ENCODE measurements at regions not wholly inside any gene's neighbourhood (a gene's known extent, or its start where the extent isn't known, plus 50 kb on each side); places are given as distances from the start of the nearest gene placed in this dataset.

DNA sequence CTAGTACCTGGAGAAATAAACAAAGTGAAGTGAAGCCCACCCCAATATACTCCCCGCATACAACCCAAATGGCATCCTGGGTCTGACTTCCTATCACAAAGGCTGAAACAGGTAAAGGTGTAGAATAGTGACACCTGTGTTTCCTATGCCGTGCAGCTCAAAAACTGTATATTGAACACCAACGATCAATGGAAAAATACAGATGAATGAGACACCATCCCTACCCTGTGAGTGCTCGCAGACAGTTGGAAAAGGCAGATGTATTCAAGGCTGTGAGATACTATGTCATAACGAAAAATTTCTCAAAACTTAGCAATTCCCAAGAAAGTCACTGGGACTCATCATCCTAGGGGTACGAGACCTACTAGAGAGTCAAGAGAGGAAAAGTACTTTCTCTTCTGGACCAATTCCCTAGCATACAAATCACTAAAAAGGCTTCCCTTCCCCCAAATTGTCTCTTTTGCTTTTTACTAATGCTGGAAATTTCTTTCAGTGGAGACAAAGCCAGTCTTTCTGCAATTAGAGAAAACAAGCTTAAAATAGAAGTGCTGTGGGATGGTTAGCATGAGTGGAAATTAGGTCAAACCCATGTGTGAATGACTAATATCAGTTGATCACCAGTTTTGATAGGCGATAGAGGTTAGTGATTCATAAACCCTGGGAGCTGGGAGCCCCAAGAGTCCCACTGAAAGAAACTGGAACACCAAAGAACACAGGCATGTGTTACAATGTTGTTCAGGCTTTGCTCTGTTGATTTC is 249.7 kb downstream of the SPTSSA start:
- no peak for DNase-seq

DNA sequence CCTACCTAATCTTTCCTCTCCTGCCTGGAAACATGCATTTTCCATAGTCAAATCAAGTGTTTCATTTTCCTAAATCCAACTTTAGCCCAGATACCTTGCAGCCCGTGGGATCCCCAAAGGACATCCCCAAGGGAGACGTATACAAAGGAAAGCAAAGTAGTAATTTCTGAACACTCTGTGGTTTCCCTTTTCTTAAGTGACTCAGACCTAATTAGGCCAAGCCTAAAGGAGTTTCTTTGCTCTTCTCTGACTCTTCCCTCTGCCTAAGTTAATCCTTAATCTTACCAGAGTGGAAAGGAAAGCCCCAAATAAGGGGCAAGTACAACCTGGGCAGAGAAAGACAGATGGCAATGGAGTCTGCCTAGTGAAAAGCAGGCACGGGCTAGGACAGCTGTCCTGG is 250.3 kb downstream of the SPTSSA start:
- DNase-seq, result no peak

DNA sequence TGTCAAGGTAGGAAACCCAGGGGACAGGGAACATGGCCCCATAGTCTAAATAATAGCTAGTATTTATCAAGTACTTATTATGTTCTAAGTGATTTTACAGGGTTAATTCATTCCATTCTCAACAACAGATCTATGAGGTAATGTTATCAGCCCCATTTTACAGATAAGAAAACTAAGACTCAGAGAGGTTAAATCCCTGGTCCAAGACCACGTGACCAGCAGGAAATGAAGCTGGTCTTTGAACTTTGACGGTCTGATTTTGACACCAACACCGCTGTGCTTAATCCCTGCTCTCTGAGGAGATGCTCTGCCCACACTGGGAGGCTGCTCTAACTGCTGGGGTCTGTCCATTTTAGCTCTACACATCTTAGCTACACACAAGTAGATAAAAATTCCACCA is 253.5 kb downstream of the SPTSSA start:
- no peak for DNase-seq

DNA sequence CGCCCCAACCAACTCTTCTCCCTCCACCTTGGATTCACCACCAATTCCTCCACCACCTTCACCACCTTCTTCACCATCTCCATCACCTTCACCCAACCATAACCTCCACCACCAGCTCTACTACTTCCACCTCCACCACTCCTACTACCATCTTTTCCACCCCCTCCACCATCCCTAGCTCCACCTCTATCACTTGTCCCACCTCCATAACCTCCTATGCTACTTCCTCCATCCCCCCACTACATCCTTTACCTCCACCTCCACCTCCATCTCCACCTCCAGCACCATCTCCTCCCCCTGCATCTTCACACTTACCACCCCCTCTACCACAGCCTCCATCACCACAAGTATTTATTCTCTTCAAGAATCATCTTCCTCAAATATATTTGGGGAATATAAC is 254.9 kb upstream of the EGLN3 start:
- no peak for DNase-seq

DNA sequence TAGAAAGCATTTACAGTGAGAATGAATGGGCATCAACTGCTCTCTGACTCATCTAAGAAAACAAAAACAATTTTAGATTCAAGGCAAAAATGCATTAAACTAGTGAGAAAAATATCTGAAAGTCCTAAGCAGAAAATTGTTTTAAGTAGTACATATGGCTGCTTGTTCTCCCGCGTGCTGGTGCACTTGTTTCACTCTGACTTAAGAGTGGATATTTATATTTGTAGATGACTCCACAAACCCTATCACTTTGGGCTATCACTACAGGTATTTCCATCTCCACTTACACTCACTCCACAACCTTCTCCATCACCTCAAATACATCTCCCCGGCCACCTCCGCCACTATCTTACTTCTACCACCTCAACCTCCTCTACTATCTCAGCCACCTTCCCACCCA is 253.9 kb upstream of the EGLN3 start:
- no peak for DNase-seq

DNA sequence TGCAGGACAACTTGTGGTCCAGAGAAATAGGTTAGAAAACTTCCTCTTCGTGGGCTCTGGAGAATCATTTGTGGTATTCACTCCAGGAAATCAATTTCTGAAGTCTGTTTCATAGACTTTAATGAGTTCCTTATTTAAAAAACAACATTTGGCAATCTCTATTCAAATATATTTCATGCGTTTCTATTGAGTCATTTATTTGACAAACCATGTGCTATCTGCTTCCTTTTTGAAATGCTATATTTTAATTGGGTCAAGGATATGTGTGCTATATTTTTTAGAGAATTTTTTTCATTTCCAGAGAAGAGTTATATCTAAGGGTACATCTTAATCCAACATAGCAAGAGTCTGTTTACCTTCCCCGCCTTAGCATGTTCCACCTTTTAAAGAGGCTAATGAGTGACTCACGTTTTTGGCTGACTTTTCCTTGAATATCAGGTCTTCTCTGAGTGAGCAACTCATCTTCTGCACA is 252.4 kb upstream of the EGLN3 start:
- DNase-seq, result no peak

DNA sequence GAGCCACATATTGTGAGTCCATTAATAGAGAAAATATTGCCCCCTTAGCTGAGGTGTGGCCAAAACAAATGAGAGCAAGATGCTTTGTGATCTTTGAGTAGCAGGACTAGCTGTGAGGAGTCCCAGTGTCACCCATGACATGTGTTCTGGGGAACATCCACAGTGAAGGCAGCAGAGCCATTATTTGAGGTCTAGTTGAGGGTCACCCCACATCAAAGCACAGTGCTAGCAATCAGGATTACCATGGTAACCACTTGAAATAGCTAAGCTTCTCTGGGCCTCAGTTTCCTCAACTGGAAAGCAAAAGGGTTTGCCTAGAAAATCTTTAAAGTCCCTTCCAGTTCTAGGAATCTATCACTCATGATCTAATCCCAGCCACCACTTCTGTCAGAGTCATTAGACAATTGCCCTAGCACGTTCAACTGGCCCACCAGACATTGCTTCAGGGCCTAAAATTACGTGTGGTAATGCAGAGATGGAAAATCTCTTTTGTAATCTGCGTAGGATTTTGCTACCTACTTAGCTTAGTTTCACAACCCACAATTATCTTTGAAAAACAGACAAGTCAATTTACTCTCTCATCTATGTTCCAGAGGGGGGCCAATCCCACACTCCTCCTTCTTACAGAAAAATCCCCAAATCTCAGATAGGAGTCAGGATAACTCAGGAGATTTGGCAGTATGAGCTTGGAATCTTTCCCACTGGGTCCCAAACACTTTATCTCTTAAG is 251.2 kb upstream of the EGLN3 start:
- no peak for DNase-seq

DNA sequence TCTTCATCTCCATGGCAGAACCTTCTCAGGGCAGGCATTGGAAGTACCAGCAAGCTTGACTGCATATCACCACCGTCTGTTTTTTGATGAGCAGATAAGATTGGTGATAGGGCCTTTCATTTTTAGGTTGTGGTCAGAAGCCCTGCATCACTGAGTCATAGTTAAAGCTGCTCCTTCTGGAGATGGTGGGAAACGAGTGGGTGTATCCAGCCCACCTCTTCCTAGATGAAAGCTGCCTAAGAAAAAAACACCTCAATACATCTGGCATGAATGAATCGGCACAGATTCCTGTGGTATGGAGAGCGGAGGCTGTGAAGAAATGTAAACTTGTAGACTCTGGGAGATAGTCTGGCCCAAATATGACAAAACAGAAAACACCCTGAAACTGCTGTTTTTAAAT is 248.7 kb upstream of the EGLN3 start:
- DNase-seq, result no peak

DNA sequence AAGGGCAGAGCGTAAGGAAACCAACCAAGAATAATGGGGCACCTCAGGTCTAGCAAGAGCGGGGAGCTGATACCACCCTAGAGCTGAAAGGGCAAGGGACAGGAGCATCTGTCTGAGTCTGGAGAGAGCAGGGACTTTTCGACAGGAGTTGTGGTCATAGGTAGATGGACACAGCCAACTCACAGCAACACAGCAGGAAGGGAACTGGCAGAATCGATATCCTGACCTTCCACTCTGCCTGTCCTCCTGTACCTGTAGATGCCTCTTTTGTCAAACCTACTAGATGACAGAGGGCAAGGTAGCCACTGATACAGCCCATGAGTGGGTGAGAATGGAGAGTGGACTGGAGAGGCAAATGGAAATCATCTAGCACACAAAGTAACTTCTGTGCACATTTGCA is 247.2 kb upstream of the EGLN3 start:
- DNase-seq, result no peak

DNA sequence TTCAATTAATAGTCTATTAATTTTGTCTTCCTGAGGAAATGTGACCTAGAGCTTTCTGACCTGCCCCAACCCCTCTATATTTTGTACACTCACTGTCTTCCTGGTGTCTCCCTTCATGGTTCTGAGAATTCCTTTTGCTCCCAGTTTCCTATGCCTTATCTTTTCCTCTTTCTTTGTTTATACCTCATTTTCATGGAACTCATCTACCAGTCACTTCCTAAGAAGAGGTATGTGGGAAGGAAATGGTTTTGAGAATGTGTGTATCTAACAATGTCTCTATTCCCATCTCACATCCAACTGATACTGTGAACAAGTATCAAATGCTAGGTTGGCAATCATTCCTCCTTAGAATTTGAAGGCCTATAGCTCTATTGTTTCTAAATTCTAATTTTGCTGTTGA is 245.1 kb upstream of the EGLN3 start:
- no peak for DNase-seq

DNA sequence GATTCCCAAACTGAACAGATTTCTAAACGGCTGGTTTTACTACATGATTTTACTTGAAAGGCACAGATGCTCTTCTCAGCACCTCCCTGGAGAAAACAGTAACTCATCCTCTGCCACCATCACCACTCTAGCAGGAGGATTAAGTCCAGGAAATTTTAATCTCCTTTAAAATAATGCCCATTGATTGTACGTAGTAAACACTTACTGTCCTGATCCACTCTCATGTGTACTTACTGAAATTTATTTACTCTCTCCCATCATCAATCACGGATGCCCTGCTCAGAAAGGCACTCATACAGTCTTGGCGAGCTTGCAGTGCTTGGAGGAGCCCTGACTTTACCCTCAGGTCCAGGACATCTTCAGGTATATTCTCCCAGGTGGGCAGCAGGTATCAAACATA is 239.8 kb upstream of the EGLN3 start:
- DNase-seq, result no peak

DNA sequence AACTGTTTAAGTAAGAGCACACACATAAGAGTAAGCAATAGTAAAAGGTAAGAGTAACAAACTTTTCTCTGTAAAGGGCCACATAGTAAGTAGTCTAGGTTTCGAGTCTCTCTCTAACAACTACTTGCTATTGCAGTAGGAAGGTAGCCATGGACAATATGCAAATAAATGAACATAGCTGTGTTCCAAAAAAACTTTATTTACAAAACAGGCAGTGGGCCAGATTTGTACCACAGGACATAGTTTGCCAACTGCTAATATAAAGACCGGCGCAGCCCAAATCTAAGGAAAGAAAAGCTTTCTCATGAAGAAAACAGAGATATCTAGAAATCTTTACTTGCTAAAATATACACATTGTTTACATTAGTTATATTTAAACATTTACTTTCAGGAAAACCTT is 239.0 kb upstream of the EGLN3 start:
- no peak for DNase-seq

DNA sequence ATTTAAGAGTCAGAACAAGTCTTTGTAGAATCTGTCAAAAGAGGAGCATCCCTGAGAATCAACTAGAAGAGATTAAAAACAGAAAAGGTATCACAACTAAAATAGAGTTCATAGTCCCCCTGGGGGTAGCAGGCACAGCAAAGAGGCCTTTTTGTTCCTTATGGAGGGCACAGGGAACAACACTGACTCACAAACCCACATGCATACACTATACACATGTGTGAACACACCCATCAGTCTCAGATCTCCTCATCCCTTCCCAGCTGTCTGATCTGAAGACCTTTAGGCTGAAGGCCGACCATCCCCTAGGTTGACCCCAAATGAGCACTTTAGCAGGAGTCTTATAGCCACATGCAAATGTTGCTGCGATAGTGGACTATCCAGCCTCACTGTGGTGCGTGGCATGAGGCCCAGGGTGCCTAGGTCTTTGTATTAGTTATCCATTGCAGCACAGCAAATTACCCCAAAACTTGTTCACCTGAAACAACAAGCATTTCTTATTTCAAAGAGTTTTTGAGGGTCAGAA is 236.7 kb upstream of the EGLN3 start:
- DNase-seq, result no peak

DNA sequence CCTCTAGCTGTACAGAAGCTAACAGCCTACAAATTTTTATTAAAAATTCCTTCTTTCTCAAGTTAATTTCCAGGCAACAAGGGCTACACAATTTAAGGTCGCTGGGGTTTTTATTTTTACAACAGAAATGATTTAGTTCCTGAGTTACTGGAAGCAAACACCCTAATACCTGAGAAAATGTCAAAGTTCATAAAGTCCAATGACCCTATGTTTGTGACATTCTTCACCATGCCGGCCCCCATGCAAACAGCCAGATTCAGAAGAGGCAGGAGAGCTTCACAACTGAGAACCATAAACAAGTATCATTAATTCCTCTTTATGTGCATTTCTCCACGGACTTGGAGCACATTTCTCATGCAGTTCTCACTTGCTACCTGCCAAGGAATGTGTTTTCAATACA is 236.2 kb upstream of the EGLN3 start:
- DNase-seq, result no peak

DNA sequence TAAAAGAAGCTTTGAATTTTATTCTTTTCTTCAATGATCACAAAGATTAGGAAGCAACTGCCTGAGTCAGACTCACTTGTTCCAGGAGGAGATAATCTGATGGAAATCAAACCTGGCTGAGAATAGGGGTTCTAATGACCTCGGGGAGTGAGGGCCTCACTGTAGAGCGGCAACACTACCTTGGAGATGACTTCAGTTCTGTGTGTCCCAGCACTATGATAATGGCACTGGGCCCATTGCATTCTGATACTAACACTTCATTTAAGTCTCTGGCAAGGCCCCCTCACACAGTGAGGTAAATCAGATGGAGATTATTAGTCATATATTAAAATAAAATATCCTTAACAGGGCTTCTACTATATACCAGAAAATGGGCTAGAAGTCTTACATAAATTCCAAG is 233.3 kb upstream of the EGLN3 start:
- DNase-seq, result no peak

DNA sequence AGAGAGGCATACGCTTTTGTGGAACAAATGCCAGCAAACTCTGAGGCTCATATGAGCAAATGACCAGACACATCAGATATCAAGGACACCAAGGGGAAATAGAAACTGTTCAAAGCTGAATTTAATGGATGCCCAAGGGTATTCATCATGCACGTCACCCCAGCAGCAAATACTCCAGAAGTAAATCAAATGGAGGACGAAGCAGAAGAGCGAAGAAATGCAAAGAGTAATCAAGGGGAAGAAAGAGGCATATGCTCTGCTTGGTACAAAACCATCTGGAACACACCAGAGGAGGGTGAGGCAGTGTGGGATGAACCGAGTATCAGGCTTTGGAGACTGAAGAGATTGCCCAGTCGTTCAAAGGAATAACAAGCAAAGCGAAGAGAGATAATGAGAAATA is 232.6 kb upstream of the EGLN3 start:
- DNase-seq, result no peak

DNA sequence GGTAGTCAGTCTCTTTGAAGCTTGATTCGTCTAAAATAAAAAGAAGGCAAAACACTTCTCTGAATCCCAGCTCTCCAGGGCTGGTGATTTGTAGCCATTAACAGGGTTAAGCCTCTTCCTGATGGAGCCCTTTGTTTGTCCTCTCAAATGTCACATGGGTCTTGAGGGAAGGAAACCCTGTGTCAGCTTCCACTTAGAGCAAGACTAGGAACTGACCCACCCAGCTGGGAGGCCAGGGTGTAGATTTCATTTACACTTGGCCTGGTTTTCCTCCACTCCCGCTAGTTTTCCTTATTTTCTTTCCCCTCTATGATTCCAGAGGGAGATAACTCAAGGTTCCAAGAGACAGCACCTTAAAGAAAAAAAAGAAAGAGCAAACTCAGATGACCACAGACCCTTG is 230.5 kb upstream of the EGLN3 start:
- DNase-seq, result no peak

DNA sequence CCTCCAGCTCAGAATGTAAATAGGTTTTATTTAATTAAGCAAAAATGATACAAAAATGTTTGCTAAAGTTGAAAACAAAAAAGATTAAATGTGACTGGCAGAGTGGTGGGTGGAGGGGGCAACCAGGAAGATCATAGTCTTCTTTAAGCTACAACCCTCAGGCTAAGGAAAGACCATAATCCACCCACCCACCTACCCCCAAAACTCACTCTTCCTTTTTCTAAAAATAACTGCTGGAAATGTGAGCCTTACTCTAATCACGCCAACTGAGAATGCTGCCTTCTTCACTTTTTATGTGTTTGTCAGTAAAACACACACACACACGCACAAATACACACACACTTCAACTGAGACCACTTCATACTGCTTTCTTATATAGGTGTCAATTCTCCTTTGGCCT is 230.0 kb upstream of the EGLN3 start:
- no peak for DNase-seq

DNA sequence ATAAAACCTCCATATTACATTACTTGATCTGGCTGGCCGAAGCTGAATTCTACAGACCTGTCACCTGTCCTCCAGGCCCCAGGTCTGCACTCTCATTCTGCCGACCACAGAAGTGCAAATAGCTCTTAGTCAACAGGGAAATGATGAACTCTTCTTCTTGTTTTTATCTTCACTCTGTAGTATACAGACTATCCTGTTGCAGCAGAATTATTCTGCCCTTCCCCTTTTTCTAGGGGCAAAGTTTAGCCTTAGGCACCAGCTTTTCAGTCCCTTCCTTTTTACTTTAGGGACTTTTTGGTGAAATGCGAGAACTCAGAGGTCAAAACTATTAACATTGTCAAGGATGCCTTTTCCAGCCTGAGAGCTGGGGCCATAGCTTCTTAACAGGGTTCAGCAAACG is 229.6 kb upstream of the EGLN3 start:
- no peak for DNase-seq

DNA sequence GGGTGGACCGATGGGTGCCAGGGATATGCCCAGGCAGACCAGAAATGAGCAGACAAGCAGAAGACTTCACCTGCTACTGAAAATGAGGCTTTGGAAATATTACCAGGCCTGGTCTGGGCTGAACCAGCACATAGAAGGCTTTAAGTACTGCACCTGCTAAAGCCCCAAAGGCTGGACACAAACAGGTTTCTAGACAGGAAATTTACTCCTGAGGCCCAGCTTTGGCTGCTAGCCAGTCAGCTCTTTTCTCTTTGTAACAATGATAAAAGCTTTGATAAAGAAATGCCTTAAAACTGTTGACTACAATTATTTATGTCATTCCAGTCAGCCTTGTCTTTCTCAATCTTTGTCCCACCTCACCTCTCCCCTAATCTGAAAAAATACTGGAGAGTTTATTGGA is 228.9 kb upstream of the EGLN3 start:
- DNase-seq, result no peak

DNA sequence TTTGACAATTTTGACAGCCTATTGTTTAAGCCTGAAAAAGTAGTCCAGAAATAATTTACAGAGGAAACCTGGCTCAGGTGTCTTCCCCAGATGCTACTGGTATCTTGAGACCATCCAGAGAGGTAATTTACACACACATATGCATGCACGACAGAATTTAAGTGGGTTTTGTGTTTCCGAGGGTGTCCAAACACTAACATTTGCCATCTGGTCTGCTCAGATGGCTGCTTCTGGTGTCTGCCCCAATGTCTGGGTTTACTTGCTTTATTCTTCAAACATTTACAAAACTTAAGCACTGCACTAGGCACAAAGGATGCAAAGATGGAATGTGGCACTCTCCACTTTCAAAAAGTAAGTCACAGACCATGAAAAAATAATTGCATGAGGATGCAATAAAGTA is 226.6 kb upstream of the EGLN3 start:
- no peak for DNase-seq

DNA sequence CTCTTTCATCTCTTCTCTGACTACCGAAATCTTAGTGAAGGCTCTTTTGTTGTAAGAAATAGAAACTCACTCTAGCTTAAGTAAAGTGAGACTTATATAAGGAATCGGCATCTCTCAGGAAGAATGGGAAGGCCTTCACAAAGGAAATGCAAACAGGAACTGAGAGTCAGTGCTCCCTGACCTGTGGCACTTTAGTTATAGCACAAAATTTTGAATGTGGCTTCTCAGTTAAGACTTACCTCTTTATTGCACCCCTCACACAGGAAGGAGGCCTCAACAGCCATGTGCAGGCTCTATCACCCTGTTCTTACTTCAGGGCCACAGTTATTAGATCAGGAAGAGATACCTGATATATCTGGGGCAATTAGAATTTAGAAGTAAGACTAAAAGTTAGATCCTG is 224.7 kb upstream of the EGLN3 start:
- no peak for DNase-seq

DNA sequence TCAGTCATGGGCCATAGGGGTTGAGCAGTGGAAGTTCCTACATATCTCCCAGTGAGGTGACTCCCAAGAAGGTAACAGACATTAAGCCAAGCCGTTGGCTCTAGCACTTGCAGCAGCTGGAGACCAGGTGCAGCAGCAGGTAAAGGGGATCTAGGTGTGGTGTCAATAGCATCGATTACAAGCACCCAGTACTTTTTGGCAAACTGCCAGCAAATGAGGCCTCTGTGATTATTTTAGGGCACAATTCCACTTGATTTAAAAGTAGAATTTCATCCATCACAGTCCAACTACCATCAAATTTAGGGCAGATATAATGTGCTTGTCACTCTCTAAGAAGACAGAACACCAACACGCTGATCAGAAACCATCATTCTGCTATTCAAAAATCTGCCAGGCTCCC is 224.1 kb upstream of the EGLN3 start:
- no peak for DNase-seq

DNA sequence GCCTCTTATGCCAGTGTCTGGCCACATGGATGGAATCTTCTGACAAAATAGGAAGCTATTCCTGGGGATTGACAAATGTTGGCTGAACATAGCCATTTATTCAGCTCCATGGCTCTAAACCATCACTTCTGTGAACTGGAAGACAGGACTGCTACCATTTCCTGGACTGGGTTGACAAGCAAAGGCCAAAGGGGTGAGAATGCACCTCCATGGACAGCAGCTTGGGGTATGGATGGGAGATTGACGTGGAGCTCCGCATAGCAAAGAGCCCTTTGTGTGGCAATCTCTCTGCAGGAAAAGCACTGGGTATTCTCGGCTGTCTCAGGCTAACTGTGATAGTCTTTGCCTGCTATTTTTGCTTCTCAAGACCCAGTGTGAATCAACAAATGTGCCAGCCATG is 223.0 kb upstream of the EGLN3 start:
- no peak for DNase-seq
